Endothelial cell of umbilical vein (primary cell): ENCODE measurements at regions not wholly inside any gene's neighbourhood (a gene's known extent, or its start where the extent isn't known, plus 50 kb on each side); places are given as distances from the start of the nearest gene placed in this dataset. TPM values are rescaled to one million over a fixed set of nuclear protein-coding genes. Genes with fewer than 3 reads are reported as not detected.

Experiments used
- BruUV-seq: library from RNA; stranded (reverse); fragments of 400-500 nt; replicated peaks from 2 replicates; lab custom pipeline; 2021; lab: Mats Ljungman, UMichigan
- CTCF ChIA-PET: fragments of 300-600, 350-600 bp; sonication (Branson Sonifier 250); formaldehyde crosslinking; loops from one replicate; lab custom pipeline; 2021; ENCODE audit warnings: antibody characterized with exemption, inconsistent platforms; lab: Charles Lee
- POLR2A ChIA-PET: fragments of 300-600, 350-600 bp; sonication (Branson Sonifier 250); formaldehyde crosslinking; loops from one replicate; lab custom pipeline; 2021; ENCODE audit warnings: antibody characterized with exemption, inconsistent platforms; lab: Charles Lee
- DNase-seq: peaks from one replicate; pipeline ENCODE4 v3.0.0-alpha.2; 2011; ENCODE audit warnings: low read depth, low spot score
- FAIRE-seq: peaks from 2 replicates; lab custom pipeline; 2011; peaks lifted over from hg19 to GRCh38; lab: Jason Lieb, UNC
- H2AFZ ChIP-seq: 2 replicates; pipeline ENCODE4 v1.6.0; 2012; ENCODE audit warnings: low read depth, low read length, control low read depth, inconsistent platforms
- H3K27ac ChIP-seq: 2 replicates; pipeline ENCODE4 v1.5.1; 2011; ENCODE audit warnings: low read depth, mild to moderate bottlenecking, control low read depth, low read length, moderate library complexity; ENCODE audit not compliant: insufficient read depth
- H3K27me3 ChIP-seq, 2 experiments: 2 replicates each; pipeline versions ENCODE4 v1.6.0 to v1.6.1; 2011; ENCODE audit warnings: low read length in 2 of 2, mixed read lengths in 1 of 2; ENCODE audit not compliant: control insufficient read depth in 2 of 2, insufficient read depth in 2 of 2
- H3K36me3 ChIP-seq, 2 experiments: 2 replicates in 1 of 2; 3 replicates in 1 of 2; pipeline ENCODE4 v1.5.1; 2011; ENCODE audit warnings: low read length in 2 of 2, mild to moderate bottlenecking in 1 of 2, moderate library complexity in 1 of 2; ENCODE audit not compliant: control insufficient read depth in 2 of 2, insufficient read depth in 2 of 2; ENCODE audit errors: extremely low read depth in 1 of 2
- H3K4me1 ChIP-seq: 3 replicates; pipeline ENCODE4 v1.5.1; 2011; ENCODE audit warnings: mild to moderate bottlenecking, low read length; ENCODE audit not compliant: control insufficient read depth, insufficient read depth; ENCODE audit errors: extremely low read depth
- H3K4me2 ChIP-seq: 2 replicates; pipeline ENCODE4 v1.6.1; 2011; ENCODE audit warnings: low read length, control low read depth, mixed read lengths; ENCODE audit not compliant: insufficient read depth
- H3K4me3 ChIP-seq, 3 experiments: fragments of 200-600 bp in 1 of 3; sonication (generic), shearing (Covaris generic) in 1 of 3; replicated peaks in 1 of 3; 2 replicates each; pipeline ENCODE4 v1.5.1; 2011 to 2016; ENCODE audit warnings: control low read depth in 3 of 3, low read length in 3 of 3, mild to moderate bottlenecking in 2 of 3, inconsistent platforms in 1 of 3, low read depth in 1 of 3, moderate library complexity in 1 of 3; ENCODE audit not compliant: insufficient read depth in 1 of 3
- H3K79me2 ChIP-seq: 2 replicates; pipeline ENCODE4 v1.6.0; 2012; ENCODE audit warnings: low read length, inconsistent platforms; ENCODE audit not compliant: control insufficient read depth, insufficient read depth
- H3K9ac ChIP-seq: replicated peaks from 2 replicates; pipeline ENCODE3; 2011; ENCODE audit warnings: low read length, control low read depth; ENCODE audit not compliant: insufficient read depth; ENCODE audit errors: extremely low read depth
- H3K9me1 ChIP-seq: replicated peaks from 3 replicates; pipeline ENCODE4 v1.6.0; 2011; ENCODE audit warnings: mild to moderate bottlenecking, low read length; ENCODE audit not compliant: control insufficient read depth, insufficient read depth; ENCODE audit errors: extremely low read depth
- H3K9me3 ChIP-seq: replicated peaks from 2 replicates; pipeline ENCODE4 v1.5.1; 2012; ENCODE audit warnings: low read length, inconsistent platforms; ENCODE audit not compliant: control insufficient read depth, insufficient read depth
- H4K20me1 ChIP-seq: replicated peaks from 2 replicates; pipeline ENCODE3; 2011; ENCODE audit warnings: mild to moderate bottlenecking, low read length; ENCODE audit not compliant: control insufficient read depth, insufficient read depth; ENCODE audit errors: extremely low read depth
- CTCF ChIP-seq, 2 donors: IDR thresholded peaks; 1 replicate in 1 of 2; 2 replicates in 1 of 2; pipeline ENCODE4 v1.5.1; 2011; ENCODE audit warnings: low read length in 2 of 2, mild to moderate bottlenecking in 2 of 2, moderate library complexity in 2 of 2, control low read depth in 1 of 2, inconsistent platforms in 1 of 2, low read depth in 1 of 2; ENCODE audit not compliant: insufficient read depth in 1 of 2; ENCODE audit errors: extremely low read depth in 1 of 2
- EZH2 ChIP-seq: IDR thresholded peaks from 2 replicates; pipeline ENCODE4 v1.6.1; 2012; ENCODE audit warnings: borderline replicate concordance, low read depth, mild to moderate bottlenecking, moderate library complexity, low read length, inconsistent platforms; ENCODE audit not compliant: severe bottlenecking
- FOS ChIP-seq: IDR thresholded peaks from 2 replicates; pipeline ENCODE4 v1.6.1; 2011; ENCODE audit warnings: mild to moderate bottlenecking, low read length, moderate library complexity, borderline replicate concordance; ENCODE audit not compliant: insufficient read depth
- GATA2 ChIP-seq: IDR thresholded peaks from 2 replicates; pipeline ENCODE4 v1.7.0; 2011; ENCODE audit warnings: low read depth, mild to moderate bottlenecking, moderate library complexity, mixed read lengths, low read length; ENCODE audit not compliant: insufficient read length, insufficient read depth
- JUN ChIP-seq: IDR thresholded peaks from 2 replicates; pipeline ENCODE4 v1.6.1; 2011; ENCODE audit warnings: borderline replicate concordance, low read depth; ENCODE audit not compliant: insufficient read length, insufficient read depth
- MYC ChIP-seq: IDR thresholded peaks from one replicate; pipeline ENCODE4 v1.6.1; 2011; ENCODE audit warnings: mild to moderate bottlenecking, low read depth, low read length
- POLR2A ChIP-seq: IDR thresholded peaks from 2 replicates; pipeline ENCODE4 v1.6.1; 2012; ENCODE audit warnings: low read depth, mild to moderate bottlenecking, control low read depth, low read length
- POLR2AphosphoS5 ChIP-seq: IDR thresholded peaks from 2 replicates; pipeline ENCODE4 v1.6.1; 2012; ENCODE audit warnings: low read depth, mild to moderate bottlenecking, control low read depth, low read length, moderate library complexity; ENCODE audit not compliant: insufficient read depth
- dilution Hi-C: fragments of 300-500 bp; cut with MboI; formaldehyde crosslinking; loops from one replicate; pipeline ENCODE4 v1.15.0; 2019; ENCODE audit warnings: low sequenced_read_pairs; ENCODE audit not compliant: extremely low pct_ligation_motif_present
- intact Hi-C: fragments of 100-400 bp; cut with micrococcal nuclease; formaldehyde crosslinking; loops from one replicate; pipeline ENCODE4 v1.10.0; 2022
- microRNA counts: library from miRNA; unstranded; fragments of <30 nt; microRNA quantifications from one replicate; lab custom pipeline; 2016
- microRNA-seq: library from miRNA; unstranded; fragments of <30 nt; microRNA quantifications from one replicate; pipeline ENCODE4 v1.2.0, GENCODE V29; 2021; ENCODE audit warnings: borderline number of aligned reads, borderline replicate concordance
- small RNA-seq: library from RNA; depleted of rRNA; stranded (forward); fragments of <200 nt; gene quantifications from one replicate; pipeline ENCODE3, GENCODE V24; 2012; ENCODE audit warnings: low replicate concordance, low read depth; ENCODE audit not compliant: insufficient read depth, insufficient read length
- TF ChIP-seq, protein P1 (sequence below): IDR thresholded peaks from 2 replicates; pipeline ENCODE4 v1.6.1; 2011; ENCODE audit not compliant: insufficient read depth, insufficient read length

GRCh38 chr1:209531549-209531948 lies 52.0 kb upstream of the CAMK1G start:
- Histone ChIP-seq H3K4me2 (no peak overlapping the region), H4K20me1 (no peaks in the 10 kb centered on the region), H3K4me1 (no peaks in the 10 kb centered on the region), H3K4me3 (no peak overlapping the region), H3K27ac (no peak overlapping the region), H3K36me3 (no peaks in the 10 kb centered on the region), H3K9ac (no peak overlapping the region), H3K9me3 (no peaks in the 10 kb centered on the region), H3K9me1 (no peaks in the 10 kb centered on the region), H2AFZ (no peak overlapping the region), H3K27me3 (no peaks in the 10 kb centered on the region), H3K79me2 (no peaks in the 10 kb centered on the region)
- dilution Hi-C loops = no loop called here
- no peak for DNase-seq
- no TSS peak for BruUV-seq
- POLR2A ChIA-PET = no interaction called here
- CTCF ChIA-PET = interaction anchor here (1.2 kb wide), 1 partner anchor 38 kb away, joined by 3 read pairs; no protein-coding TSS in a partner anchor
- TF ChIP-seq POLR2AphosphoS5 (no peak), CTCF (IDR thresholded peaks at IDR 0.05; ENCODE audit: extremely low read depth in 1 of 2, insufficient read depth in 1 of 2, low read depth in 1 of 2, low read length in 2 of 2) (no peak), POLR2A (no peak), JUN (no peak), FOS (no peak), GATA2 (no peak), MYC (no peak), EZH2 (no peak)
- TF ChIP-seq, protein P1, sequence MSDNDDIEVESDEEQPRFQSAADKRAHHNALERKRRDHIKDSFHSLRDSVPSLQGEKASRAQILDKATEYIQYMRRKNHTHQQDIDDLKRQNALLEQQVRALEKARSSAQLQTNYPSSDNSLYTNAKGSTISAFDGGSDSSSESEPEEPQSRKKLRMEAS = no peak
- no peak for FAIRE-seq
- intact Hi-C loops = no loop called here

MicroRNAs in the stretch of these regions (microRNA counts, 767-probe panel; counts per million panel counts)
- 723 counts per million, percentile 96 among the panel's probes with 10 or more counts for microRNA hsa-miR-205-5p (lab: Ali Mortazavi, UCI)

Small RNAs in the stretch of these regions (microRNA-seq; reads per million reads assigned to microRNA genes)
- gene MIR205 = 32.2 reads per million, percentile 41 among the genes with 10 or more reads in this experiment

Small RNAs in the stretch of these regions (small RNA-seq; reads per million reads assigned to genes)
- gene AC104465.1 = not detected
